GM12878 (cell line): ENCODE measurements at regions not wholly inside any gene's neighbourhood (a gene's known extent, or its start where the extent isn't known, plus 50 kb on each side); places are given as distances from the start of the nearest gene placed in this dataset.

ENCODE experiments used
- SUPT20H ChIP-seq: IDR thresholded peaks from 2 replicates; pipeline ENCODE4 v1.6.1; 2011; ENCODE audit warnings: low read depth, mild to moderate bottlenecking, low read length, moderate library complexity, borderline replicate concordance; ENCODE audit not compliant: control insufficient read depth
- ZBTB33 ChIP-seq: fragments of 450-650 bp; IDR thresholded peaks from 2 replicates; pipeline ENCODE4 v1.6.1; 2017; ENCODE audit warnings: mild to moderate bottlenecking

GRCh38 chr12:115023279-115024265, 339.6 kb upstream of the TBX3 start:
- TF ChIP-seq SUPT20H = no peak
- TF ChIP-seq ZBTB33 = no peak
